Activated CD4-positive, alpha-beta memory T cell treated with anti-CD3 and anti-CD28 coated beads, Interleukin-2, amount 10 ng/mL, durations not matched to agents 7 days and 5 days (primary cell): ENCODE measurements at regions not wholly inside any gene's neighbourhood (a gene's known extent, or its start where the extent isn't known, plus 50 kb on each side); places are given as distances from the start of the nearest gene placed in this dataset.
"Not testable (repeated sequence)": the region's sequence is repeated elsewhere in the genome, so short reads cannot be mapped to it uniquely, and the experiment has no call there.

ENCODE experiments used
- CTCF ChIA-PET: fragments of 350-600 bp; sonication (Branson Sonifier 250); formaldehyde crosslinking; loops from one replicate; lab custom pipeline; 2021; ENCODE audit warnings: antibody characterized with exemption, inconsistent platforms; lab: Charles Lee
- POLR2A ChIA-PET: fragments of 350-600 bp; sonication (Branson Sonifier 250); formaldehyde crosslinking; loops from one replicate; lab custom pipeline; 2021; ENCODE audit warnings: antibody characterized with exemption; lab: Charles Lee
- DNase-seq: peaks from one replicate; pipeline ENCODE4 v3.0.0-alpha.2; 2020
- H3K27ac Mint-ChIP-seq: one replicate; pipeline ENCODE4 v1.8.0; 2021; ENCODE audit warnings: mild to moderate bottlenecking, mixed read lengths
- H3K27me3 Mint-ChIP-seq: one replicate; pipeline ENCODE4 v1.8.0; 2021; ENCODE audit warnings: mixed read lengths
- H3K36me3 Mint-ChIP-seq: one replicate; pipeline ENCODE4 v1.8.0; 2021; ENCODE audit warnings: low read depth, mixed read lengths
- H3K4me1 Mint-ChIP-seq: one replicate; pipeline ENCODE4 v1.8.0; 2021; ENCODE audit warnings: mixed read lengths
- H3K4me3 Mint-ChIP-seq: one replicate; pipeline ENCODE4 v1.8.0; 2021; ENCODE audit warnings: mild to moderate bottlenecking, mixed read lengths
- H3K9me3 Mint-ChIP-seq: one replicate; pipeline ENCODE4 v1.8.0; 2021; ENCODE audit warnings: mixed read lengths

DNA sequence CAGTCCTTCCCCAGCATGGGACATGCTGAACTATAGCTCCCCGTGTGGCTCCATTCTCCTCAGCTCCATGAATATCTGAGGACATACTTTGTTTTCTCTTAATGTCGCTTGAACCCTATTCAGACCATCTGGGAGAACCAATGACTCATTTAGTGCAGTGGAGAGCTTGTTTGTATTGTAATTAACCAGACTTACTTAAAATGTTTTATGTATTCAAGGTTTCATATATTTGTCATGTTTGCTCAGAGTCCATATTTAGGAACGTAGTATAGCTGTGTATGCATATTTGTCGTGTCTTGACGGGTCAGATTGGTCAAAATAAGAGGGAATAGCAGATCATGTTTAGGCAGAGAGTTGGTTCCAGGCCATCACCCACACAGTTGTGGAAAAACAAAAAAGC is 150.1 kb upstream of the NTRK2 start:
- H3K9me3 Mint-ChIP-seq, result no peaks in the 10 kb centered on the region
- no peaks in the 10 kb centered on the region for H3K27me3 Mint-ChIP-seq
- no peaks in the 10 kb centered on the region for H3K4me1 Mint-ChIP-seq
- H3K36me3 Mint-ChIP-seq, result no peaks in the 10 kb centered on the region
- ChIA-PET CTCF (no interaction called here), POLR2A (no interaction called here)
- no peak for DNase-seq
- no peak overlapping the region for H3K4me3 Mint-ChIP-seq
- no peak overlapping the region for H3K27ac Mint-ChIP-seq

GRCh38 chr9:84521208-84521607 is 148.3 kb upstream of the NTRK2 start:
- no peaks in the 10 kb centered on the region for H3K27me3 Mint-ChIP-seq
- H3K4me3 Mint-ChIP-seq, result no peak overlapping the region
- DNase-seq, result no peak
- H3K9me3 Mint-ChIP-seq, result peaks cover 2% of the 10 kb centered on the region
- CTCF ChIA-PET, result no interaction called here
- POLR2A ChIA-PET, result no interaction called here
- H3K27ac Mint-ChIP-seq, result no peak overlapping the region
- H3K4me1 Mint-ChIP-seq, result no peaks in the 10 kb centered on the region
- H3K36me3 Mint-ChIP-seq, result no peaks in the 10 kb centered on the region

DNA sequence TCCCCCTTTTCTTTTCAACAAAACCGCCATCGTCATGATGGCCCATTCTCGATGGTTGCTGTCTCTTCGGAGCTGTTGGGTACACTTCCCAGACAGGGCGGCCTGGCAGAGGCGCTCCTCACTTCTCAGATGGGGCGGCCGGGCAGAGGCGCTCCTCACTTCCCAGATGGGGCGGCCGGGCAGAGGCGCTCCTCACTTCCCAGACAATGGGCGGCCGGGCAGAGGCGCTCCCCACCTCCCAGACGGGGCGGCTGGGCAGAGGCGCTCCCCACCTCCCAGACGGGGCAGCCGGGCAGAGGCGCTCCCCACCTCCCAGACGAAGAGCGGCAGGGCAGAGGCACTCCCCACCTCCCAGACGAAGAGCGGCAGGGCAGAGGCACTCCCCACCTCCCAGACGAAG is 143.3 kb upstream of the NTRK2 start:
- peaks cover 12% of the 10 kb centered on the region for H3K9me3 Mint-ChIP-seq
- H3K4me1 Mint-ChIP-seq, H3K27me3 Mint-ChIP-seq, CTCF ChIA-PET, H3K27ac Mint-ChIP-seq, DNase-seq, POLR2A ChIA-PET, H3K36me3 Mint-ChIP-seq, H3K4me3 Mint-ChIP-seq: not testable (repeated sequence)

- DNase-seq, H3K27me3 Mint-ChIP-seq, H3K27ac Mint-ChIP-seq, CTCF ChIA-PET, H3K4me3 Mint-ChIP-seq, H3K4me1 Mint-ChIP-seq, POLR2A ChIA-PET, H3K36me3 Mint-ChIP-seq: not testable (repeated sequence)
- H3K9me3 Mint-ChIP-seq, result peaks cover 12% of the 10 kb centered on the region
These were observed 142.3 kb upstream of the NTRK2 start for GRCh38 chr9:84527060-84527720.

GRCh38 chr9:84535973-84536372 is 133.6 kb upstream of the NTRK2 start:
- H3K27me3 Mint-ChIP-seq, CTCF ChIA-PET, H3K36me3 Mint-ChIP-seq, H3K27ac Mint-ChIP-seq, POLR2A ChIA-PET, H3K4me1 Mint-ChIP-seq, H3K4me3 Mint-ChIP-seq, DNase-seq: not testable (repeated sequence)
- peaks cover 10% of the 10 kb centered on the region for H3K9me3 Mint-ChIP-seq

DNA sequence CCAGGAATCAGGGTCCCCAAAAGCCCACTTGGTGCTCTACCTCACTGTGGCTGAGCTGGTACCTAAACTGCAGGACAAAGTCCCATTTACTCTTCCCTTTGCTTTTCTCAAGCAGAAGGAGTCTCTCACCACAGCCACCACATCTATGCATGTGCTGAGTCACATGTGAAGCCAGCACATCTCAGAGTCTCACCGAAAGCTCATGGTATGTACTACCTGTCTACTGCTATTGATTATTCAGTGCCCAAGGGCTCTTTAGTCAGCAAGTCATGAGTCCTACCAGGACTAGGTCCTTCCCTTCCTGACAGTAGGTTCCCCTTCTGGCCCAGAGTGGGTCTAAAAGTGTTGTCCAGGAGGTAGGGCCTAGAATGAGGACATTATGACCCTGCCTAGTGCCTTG is 130.7 kb upstream of the NTRK2 start:
- H3K4me1 Mint-ChIP-seq, result no peaks in the 10 kb centered on the region
- H3K9me3 Mint-ChIP-seq, result peaks cover 8% of the 10 kb centered on the region
- H3K27ac Mint-ChIP-seq, result no peak overlapping the region
- H3K27me3 Mint-ChIP-seq, result no peaks in the 10 kb centered on the region
- H3K36me3 Mint-ChIP-seq, result no peaks in the 10 kb centered on the region
- ChIA-PET POLR2A (no interaction called here), CTCF (no interaction called here)
- no peak overlapping the region for H3K4me3 Mint-ChIP-seq
- DNase-seq, result no peak

DNA sequence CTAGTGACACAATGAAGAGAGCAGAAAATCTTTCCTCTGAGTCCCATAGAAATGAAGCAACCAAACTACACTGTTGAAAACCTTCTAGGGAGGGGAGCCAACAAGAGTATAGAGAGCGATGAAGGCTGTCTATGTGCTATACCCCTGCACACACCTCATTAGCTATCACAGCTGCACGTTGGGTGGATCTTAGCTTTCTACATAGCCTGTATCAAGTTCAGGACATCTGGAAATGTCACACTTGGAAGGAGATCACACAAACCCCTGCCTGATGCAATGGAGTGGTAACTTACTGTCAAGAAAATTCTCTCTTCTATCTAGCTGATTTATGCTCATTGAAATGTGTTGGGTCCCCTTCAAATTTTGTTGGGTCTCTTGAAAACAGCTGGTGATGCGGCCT is 127.0 kb upstream of the NTRK2 start:
- no peak for DNase-seq
- no peaks in the 10 kb centered on the region for H3K27me3 Mint-ChIP-seq
- no peaks in the 10 kb centered on the region for H3K4me1 Mint-ChIP-seq
- H3K27ac Mint-ChIP-seq, result no peak overlapping the region
- ChIA-PET CTCF (no interaction called here), POLR2A (no interaction called here)
- H3K4me3 Mint-ChIP-seq, result no peak overlapping the region
- no peaks in the 10 kb centered on the region for H3K36me3 Mint-ChIP-seq
- peaks cover 6% of the 10 kb centered on the region for H3K9me3 Mint-ChIP-seq

- no peak for DNase-seq
- no peaks in the 10 kb centered on the region for H3K4me1 Mint-ChIP-seq
- H3K36me3 Mint-ChIP-seq, result no peaks in the 10 kb centered on the region
- peaks cover 3% of the 10 kb centered on the region for H3K27me3 Mint-ChIP-seq
- H3K4me3 Mint-ChIP-seq, result no peak overlapping the region
- POLR2A ChIA-PET, result no interaction called here
- no peak overlapping the region for H3K27ac Mint-ChIP-seq
- H3K9me3 Mint-ChIP-seq, result no peaks in the 10 kb centered on the region
- CTCF ChIA-PET, result no interaction called here
These were observed 115.4 kb upstream of the NTRK2 start for GRCh38 chr9:84554069-84554664.

DNA sequence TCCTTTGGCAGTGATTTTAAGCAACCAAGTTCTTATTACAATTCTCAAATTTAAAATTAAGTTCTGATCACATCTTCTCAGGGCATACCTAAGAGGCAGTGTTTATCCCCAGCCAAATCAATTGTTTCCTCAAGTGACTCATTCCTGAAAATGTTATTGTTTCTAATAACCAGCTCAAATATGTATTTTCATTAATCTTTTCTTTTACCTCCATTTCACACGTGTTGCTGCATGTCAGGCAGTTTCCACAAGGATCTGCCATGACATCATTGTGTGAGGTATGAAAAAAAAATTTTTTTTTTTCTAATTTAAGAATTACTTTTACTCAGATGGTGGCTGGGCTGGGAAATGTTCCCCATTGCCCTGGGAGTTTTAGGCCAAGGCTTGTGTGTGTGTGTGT is 113.0 kb upstream of the NTRK2 start:
- H3K36me3 Mint-ChIP-seq, result no peaks in the 10 kb centered on the region
- no peak overlapping the region for H3K27ac Mint-ChIP-seq
- DNase-seq, result no peak

GRCh38 chr9:84557751-84558150 is 111.8 kb upstream of the NTRK2 start:
- peaks cover 2% of the 10 kb centered on the region for H3K9me3 Mint-ChIP-seq
- H3K36me3 Mint-ChIP-seq, result no peaks in the 10 kb centered on the region
- POLR2A ChIA-PET, result no interaction called here

More for the DNA sequence above, 113.0 kb upstream of the NTRK2 start:
- POLR2A ChIA-PET, result no interaction called here
- CTCF ChIA-PET, result no interaction called here
- Mint-ChIP-seq H3K4me3 (no peak overlapping the region), H3K27me3 (peaks cover 3% of the 10 kb centered on the region), H3K9me3 (peaks cover 2% of the 10 kb centered on the region), H3K4me1 (no peaks in the 10 kb centered on the region)

GRCh38 chr9:84563691-84564090 is 105.8 kb upstream of the NTRK2 start:
- POLR2A ChIA-PET, result no interaction called here
- DNase-seq, result no peak
- Mint-ChIP-seq H3K36me3 (no peaks in the 10 kb centered on the region), H3K27me3 (no peaks in the 10 kb centered on the region), H3K4me1 (no peaks in the 10 kb centered on the region), H3K27ac (no peak overlapping the region), H3K4me3 (no peak overlapping the region), H3K9me3 (peaks cover 2% of the 10 kb centered on the region)
- CTCF ChIA-PET, result no interaction called here

More at GRCh38 chr9:84557751-84558150, 111.8 kb upstream of the NTRK2 start:
- CTCF ChIA-PET, result no interaction called here
- no peak for DNase-seq
- H3K27me3 Mint-ChIP-seq, result no peaks in the 10 kb centered on the region
- H3K4me3 Mint-ChIP-seq, result no peak overlapping the region
- no peak overlapping the region for H3K27ac Mint-ChIP-seq
- H3K4me1 Mint-ChIP-seq, result no peaks in the 10 kb centered on the region

DNA sequence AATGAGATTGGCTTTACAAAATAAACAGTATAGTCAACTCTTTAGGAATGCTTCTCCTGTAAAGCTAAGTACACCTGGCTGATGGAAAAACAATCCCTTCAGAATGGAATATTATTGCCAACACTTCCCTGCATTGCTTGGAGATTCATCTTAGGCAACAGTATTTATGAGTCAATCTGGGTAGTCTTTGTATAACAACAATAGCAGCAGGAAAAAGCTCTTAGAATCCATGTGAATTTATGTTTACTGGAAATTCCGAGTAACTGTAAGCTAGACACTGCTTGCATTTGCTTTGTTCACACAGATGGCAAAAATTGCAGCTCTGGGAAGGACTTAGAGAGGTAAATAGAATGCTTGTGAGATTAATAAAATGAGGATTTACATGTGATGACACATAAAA is 101.7 kb upstream of the NTRK2 start:
- no peaks in the 10 kb centered on the region for H3K4me1 Mint-ChIP-seq
- POLR2A ChIA-PET, result no interaction called here
- DNase-seq, result no peak
- CTCF ChIA-PET, result no interaction called here
- H3K36me3 Mint-ChIP-seq, result no peaks in the 10 kb centered on the region
- H3K4me3 Mint-ChIP-seq, result no peak overlapping the region
- no peaks in the 10 kb centered on the region for H3K9me3 Mint-ChIP-seq
- H3K27me3 Mint-ChIP-seq, result no peaks in the 10 kb centered on the region
- no peak overlapping the region for H3K27ac Mint-ChIP-seq

- no peaks in the 10 kb centered on the region for H3K9me3 Mint-ChIP-seq
- ChIA-PET POLR2A (no interaction called here), CTCF (no interaction called here)
- H3K27me3 Mint-ChIP-seq, result no peaks in the 10 kb centered on the region
- no peak overlapping the region for H3K4me3 Mint-ChIP-seq
- H3K4me1 Mint-ChIP-seq, result no peaks in the 10 kb centered on the region
- DNase-seq, result no peak
- no peak overlapping the region for H3K27ac Mint-ChIP-seq
- no peaks in the 10 kb centered on the region for H3K36me3 Mint-ChIP-seq
These were observed 98.9 kb upstream of the NTRK2 start for GRCh38 chr9:84570482-84571154.

DNA sequence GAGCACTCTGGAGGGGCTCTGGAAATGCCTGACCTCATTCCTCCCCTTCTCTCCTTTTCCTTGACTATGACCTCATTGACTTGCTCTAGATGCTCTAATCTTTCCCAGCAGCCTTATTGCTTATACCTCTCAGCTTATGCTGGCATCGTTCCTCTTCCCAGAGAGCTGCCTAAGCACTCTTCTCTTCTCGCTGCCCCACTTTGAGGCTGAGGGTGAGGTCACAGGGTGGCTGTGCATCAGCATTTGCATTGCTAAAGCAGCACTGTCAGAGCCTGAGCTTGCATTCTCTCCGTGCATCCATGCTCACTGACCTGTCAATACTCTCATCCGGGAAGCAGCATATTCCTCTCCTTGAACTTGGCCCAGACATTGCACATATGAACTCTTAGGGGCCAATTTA is 96.4 kb upstream of the NTRK2 start:
- Mint-ChIP-seq H3K9me3 (no peaks in the 10 kb centered on the region), H3K27me3 (no peaks in the 10 kb centered on the region), H3K4me3 (no peak overlapping the region), H3K36me3 (no peaks in the 10 kb centered on the region), H3K4me1 (no peaks in the 10 kb centered on the region), H3K27ac (no peak overlapping the region)
- ChIA-PET POLR2A (no interaction called here), CTCF (no interaction called here)
- no peak for DNase-seq
